ENCODE measurements at regions not wholly inside any gene's neighbourhood (a gene's known extent, or its start where the extent isn't known, plus 50 kb on each side); places are given as distances from the start of the nearest gene placed in this dataset.

GRCh38 chr18:29661924-29662323, 1380.6 kb downstream of the DSC3 start:
- TF ChIP-seq CTCF (IDR thresholded peaks at IDR 0.05; ENCODE audit: low read depth, low read length, poor library complexity, severe bottlenecking) (no peak), EZH2phosphoT487 (IDR thresholded peaks at IDR 0.05; ENCODE audit: borderline replicate concordance, low read length) (no peak)

Measured in DOHH2 (cell line).